HG03354 (cell line): ENCODE measurements at regions not wholly inside any gene's neighbourhood (a gene's known extent, or its start where the extent isn't known, plus 50 kb on each side); places are given as distances from the start of the nearest gene placed in this dataset.
"Not testable (repeated sequence)": the region's sequence is repeated elsewhere in the genome, so short reads cannot be mapped to it uniquely, and the experiment has no call there.

ENCODE experiments used
- ATAC-seq: cut with Tn5 transposase; IDR thresholded peaks from one replicate; pipeline ENCODE4 v1.9.1; 2021; ENCODE audit warnings: mild to moderate bottlenecking; ENCODE audit not compliant: unreplicated experiment, poor library complexity, severe bottlenecking

DNA sequence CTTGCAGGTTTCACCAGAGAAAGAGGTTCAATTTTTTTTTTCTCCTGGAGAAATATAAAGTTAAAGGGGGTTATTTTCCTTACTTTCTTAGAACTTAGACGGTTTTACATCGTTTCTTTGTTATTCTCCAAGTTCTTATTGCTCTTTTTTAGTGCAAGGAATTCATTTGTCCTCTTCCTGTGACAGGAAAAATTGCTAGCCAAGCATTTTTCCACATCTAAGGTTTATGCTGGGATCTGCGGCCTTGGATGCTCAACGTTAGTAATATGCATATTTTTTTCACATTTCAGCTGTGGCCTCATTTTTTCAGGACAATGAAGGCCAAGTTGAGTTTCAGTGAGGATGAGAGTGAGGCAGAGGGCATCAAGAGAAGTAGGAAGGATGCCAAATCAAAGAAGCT lies 948.9 kb downstream of the PCDH19 start:
- no peak for ATAC-seq

DNA sequence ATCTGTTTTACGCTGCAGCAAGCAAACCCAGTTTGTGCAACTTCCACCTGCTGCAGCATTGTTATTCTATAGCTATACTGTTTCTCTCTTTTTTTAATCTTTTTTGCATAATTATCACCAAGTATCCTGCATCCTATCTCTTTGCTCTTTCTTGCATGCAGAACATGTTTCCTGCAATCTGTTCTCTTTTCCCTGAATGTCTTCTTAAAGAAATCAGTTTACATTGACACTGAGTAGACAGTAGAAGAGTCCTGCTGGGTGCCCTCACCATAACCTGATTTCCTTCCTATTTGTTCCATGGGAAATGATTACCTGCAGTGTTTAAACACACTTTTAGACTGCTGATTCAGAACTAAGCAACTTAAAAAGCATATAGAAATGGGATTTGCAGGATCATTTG lies 964.7 kb downstream of the PCDH19 start:
- no peak for ATAC-seq

DNA sequence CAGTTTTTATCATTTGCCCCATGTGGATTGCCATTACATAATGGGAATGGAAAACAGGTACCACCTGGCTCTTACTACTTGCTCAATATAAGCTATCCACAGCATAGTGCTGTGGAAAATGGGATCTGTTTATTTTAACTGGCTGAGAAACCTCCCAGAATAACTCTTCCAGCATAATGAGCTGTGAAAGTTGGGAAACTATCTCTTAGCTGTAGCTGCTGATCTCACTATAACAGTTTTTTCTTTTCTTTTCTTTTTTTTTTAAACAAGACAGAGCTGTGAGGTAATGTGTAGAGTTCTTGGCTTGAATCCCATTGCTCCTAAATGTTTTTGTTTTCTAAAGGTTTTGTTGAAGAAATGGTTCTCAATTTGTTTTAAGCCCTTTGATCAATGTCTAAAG lies 988.3 kb downstream of the PCDH19 start:
- no peak for ATAC-seq

DNA sequence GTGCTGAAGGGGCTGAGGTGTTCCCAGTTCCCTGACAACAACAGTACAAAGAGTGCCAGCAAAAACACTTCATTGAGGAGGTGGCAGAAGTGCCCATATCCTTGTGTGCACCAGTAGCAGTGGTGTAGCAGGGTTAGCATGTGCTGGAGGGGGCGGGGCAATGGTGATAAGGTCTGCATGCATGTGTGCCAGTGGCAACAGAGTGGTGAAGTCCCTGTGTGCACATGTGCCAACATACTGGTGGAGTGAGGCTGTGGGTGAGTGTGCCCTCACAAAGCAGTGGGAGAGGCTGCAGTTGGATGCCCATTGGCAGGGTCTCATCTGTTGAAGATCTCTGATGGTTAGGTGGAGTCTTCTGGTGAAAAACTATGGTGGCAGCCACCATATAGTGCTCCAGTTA lies 994.6 kb downstream of the PCDH19 start:
- no peak for ATAC-seq

DNA sequence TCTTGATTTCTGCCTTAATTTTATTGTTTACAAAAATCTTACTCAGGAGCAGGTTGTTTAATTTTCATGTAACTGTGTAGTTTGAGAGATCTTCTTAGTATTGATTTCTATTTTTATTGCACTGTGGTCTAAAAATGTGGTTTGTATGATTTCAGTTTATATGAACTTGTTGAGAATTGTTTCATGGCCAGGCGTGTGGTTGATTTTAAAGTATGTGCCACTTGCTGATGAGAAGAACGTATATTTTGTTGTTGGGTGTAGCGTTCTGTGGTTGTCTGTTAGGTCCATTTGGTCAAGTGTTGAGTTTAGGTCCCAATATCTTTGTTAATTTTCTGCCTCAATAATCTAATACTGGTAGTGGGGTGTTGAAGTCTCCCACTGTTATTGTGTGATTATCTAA lies 996.8 kb downstream of the PCDH19 start:
- no peak for ATAC-seq

DNA sequence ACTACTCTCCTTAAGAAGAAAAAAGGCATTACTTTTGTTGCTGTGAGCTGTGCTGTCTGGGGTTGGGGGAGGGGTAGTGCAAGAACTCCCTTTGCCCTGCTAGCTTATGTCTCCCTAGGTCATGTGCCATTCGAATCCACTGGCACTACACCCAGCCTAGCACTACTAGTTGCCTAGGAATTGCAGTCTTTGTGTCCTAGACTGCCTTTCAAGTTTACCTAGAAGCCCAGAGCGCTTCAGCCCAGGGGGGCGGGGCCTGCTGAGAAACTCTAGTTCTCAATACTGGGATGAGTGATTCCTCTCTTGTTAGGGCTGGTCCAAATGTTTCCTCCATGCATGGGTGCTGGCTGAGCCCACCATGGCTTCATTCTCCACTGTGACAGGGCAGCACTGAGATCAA lies 1011.5 kb downstream of the PCDH19 start:
- no peak for ATAC-seq

DNA sequence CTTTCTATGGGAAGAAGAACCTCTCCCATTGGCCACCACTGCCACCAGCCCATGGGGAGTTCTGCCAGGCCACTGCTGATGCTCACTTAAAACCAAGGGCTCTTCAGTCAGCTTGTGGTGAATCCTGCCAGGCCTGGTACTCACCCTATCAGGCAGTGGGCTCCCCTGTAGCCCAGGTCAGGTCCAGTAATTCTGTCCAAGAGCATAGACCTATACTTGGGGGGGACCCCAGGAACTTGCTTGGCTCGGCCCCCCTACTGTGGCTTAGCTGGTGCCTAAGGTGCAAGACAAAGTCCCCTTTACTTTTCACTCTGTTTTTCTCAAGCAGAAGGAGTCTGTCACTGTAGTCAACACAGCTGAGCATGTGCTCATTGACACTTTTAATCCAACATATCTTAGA lies 1012.2 kb downstream of the PCDH19 start:
- no peak for ATAC-seq

DNA sequence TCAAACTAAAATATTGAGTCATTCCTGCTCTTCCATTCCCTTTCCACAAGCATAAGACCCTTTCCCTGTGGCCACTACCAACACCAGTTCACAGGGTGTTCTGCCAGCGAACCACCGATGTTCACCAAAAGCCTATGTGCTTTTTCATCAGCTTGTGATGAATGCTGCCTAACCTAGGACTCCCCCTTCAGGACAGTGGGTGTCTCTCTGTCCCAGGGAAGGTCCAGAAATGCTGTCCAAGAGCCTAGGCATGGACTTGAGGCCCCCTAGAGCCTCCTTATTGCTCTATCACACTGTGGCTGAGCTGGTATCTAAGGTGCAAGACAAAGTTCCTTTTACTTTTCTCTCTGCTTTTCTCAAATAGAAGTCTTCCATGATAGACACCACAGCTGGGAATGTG lies 1015.6 kb downstream of the PCDH19 start:
- no peak for ATAC-seq

DNA sequence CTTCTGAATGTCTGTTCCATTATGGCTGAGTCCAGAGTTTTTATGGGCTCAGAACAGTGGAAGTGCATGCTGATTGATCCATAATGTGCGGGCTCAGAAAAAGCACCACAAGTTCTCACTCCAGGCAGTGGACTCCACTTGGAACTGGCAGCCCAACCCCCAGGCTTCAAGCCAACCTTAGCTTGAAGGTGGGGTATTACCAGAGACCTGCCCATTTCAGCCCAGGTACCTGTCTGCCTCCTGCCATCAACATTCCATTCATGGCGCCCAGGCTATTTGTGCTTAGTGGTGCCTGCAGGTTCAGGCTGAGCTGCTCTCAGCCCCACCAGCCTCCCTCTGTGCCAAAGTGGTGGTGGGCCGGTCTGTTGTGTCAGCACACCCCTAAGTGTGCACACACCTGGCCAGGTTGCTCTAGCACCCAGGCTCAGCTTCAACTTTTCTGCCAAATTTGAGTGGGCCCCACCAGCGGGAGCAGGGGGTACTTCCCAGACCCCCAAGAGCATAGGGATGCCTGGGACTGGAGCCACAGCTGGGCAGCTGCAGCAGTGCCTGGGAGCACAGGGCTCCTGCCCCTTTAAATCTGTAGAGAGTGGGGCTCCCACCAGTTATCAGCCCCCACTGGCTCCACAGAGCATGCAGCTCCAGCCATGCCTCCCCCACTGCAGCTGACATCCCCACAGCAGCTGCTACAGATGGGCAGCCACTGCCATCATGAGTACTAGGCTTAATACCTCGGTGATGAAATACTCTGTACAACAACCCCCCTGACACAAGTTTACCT lies 1025.3 kb downstream of the PCDH19 start:
- ATAC-seq = no peak

DNA sequence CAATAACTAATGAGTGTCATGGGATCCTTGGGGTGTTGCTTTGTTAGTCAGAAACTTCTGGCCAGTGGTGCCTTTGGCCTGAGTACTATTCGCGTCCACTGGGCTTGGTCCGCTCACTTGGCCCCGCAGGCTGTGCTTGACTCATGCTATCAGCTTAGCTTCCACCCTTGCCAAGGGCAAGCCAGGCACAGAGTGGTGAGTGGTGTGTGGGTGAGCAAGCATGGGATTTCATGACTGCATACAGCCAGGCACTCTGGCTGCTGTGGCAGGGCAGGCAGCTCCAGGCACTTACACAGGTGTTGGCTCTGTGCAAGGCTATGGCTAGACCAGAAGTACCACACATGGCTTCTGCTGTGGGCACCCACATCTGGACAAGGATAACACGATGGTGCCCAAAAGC lies 1026.3 kb downstream of the PCDH19 start:
- no peak for ATAC-seq

DNA sequence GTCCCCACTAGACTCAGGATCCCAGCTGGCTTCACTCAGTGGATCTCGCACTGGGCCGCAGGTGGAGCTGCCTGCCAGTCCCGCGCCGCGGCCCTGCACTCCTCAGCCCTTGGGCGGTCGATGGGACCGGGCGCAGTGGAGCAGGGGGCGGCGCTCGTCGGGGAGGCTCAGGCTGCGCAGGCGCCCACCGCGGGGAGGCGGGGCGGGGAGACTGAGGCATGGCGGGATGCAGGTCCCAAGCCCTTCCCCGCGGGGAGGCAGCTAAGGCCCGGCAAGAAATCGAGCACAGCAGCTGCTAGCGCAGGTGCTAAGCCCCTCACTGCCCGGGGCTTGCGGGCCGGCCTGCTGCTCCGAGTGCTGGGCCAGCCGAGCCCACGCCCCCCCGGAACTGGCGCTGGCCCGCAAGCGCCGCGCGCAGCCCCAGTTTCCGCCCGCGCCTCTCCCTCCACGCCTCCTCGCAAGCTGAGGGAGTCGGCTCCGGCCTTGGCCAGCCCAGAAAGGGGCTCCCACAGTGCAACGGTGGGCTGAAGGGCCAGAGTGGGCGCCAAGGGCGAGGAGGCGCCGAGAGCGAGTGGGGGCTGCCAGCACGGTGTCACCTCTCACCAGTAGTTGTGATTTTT lies 1038.0 kb downstream of the PCDH19 start:
- ATAC-seq = no peak

DNA sequence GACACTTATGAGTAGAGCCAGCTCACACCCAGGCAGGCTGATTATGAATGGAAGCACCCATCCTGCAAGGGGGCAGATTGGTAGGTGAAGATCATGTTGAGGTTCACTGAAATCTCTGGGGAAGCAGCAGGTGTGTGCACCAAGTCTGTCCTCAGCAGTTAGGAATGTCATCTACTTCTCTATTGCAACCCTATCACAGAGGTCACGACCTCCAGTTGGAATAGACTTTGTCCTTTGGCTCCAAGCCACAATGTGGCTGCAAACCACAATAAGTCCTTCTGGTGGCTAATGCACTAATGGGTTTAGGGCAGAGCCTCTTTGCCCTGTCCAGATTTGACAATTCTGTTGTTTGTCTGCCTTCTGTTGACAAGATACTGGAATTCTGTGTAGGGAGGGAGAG lies 1056.7 kb downstream of the PCDH19 start:
- no peak for ATAC-seq

DNA sequence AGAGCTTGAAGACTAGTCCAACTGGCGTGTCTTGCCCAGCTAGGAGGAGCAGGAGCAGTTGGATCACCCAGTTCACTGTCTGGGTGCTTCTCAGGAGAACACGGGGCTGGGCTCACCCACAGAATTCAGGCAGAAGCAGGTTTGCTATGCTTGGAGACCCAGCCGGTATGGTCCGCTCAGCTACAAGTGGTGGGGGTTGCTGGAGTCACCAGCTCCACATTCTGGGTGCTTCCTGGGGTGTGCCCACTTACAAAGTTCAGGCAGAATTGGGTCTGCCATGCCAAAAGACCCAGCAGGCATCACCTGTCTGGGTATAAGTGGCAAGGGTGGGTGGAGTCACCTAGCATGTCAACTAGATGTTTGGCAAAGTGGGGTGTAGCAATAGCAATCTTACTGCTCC lies 1061.8 kb downstream of the PCDH19 start:
- no peak for ATAC-seq

DNA sequence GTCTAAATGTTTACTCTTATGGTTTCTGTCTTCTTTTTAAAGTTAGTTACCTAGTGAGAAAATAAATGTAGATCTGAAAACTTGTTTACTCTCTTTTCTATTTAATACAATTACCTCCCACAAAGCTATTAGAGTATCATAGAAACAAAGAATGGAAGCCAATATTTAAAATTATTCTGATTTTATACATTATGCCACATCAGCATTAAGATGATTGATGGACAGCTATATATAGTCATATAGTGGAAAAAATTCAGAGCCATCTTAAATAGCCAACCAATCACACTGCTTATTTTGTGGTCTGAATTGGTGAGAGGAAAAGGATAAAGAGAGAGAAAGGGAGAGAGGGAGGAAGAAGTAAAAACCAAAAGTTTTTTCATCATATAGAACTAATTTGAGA lies 1101.8 kb downstream of the PCDH19 start:
- ATAC-seq = no peak

DNA sequence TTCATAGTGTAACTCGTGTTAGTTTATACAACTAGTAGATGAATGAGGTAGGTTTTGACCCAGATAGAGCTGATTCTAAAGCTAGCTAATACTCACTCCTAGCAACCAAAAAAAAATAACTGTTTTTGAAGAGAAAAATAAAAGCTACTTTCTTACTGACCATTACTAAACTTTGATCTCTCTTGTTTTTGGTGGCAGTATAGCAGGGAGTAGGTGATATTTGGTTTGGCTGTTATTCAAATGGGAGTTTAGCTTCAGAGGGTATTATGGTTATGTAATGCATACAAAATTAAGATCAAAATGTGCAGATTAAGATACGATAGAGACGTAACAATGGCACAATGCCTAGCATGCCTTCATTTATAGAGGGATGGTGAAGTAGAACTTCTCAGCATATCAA lies 1104.5 kb downstream of the PCDH19 start:
- ATAC-seq = no peak

DNA sequence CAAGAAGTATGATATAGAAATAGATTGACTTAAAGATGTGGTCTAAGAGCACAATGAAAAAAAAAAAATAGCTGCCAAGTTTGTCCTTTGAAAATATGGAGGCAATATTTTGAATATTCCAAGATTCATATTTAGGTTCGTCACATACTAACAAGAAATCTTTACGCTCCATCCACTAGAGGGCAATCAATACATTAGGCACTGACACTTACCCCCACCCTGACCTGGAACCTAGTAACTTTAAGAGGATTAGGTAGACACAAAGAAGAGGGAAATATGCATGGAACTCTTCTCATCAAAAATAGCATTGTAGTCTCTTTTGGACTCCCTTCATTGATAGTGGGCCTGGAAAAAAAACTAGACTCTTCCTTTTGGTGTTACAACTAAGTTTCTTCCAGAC lies 1108.1 kb downstream of the PCDH19 start:
- ATAC-seq = peak; percentile 47

DNA sequence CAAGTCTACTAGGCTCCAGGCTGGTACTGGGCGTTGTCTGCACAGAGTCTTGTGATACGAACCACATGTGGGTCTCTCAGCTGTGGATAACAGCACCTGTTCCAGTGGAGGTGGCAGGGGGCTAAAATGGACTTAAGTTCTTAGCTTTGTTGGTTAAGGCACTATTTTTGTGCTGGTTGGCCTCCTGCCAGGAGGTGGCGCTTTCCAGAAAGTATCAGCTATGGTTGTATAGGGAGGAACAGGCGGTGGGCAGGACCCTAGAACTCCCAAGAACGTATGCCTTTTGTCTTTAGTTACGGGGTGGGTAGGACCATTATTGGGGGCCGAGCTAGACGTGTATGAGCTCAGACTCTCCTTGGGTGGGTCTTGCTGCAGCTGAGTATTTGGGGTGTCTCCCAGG lies 1138.4 kb downstream of the PCDH19 start:
- ATAC-seq = no peak

DNA sequence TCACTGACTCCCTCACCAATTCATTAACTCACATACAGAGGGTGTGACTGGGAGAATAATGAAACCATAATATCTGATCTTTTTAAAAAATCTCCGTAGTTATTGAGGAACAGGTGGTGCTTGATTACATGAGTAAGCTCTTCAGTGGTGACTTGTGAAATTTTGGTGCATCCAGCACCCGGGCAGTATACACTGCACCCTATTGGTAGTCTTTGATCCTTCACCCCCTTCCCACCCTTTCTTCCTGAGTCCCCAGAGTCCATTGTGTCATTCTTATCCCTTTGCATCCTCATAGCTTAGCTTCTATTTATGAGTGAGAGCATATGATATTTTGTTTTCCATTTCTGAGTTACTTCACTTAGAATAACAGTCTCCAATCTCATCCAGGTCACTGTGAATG lies 1143.8 kb downstream of the PCDH19 start:
- no peak for ATAC-seq

DNA sequence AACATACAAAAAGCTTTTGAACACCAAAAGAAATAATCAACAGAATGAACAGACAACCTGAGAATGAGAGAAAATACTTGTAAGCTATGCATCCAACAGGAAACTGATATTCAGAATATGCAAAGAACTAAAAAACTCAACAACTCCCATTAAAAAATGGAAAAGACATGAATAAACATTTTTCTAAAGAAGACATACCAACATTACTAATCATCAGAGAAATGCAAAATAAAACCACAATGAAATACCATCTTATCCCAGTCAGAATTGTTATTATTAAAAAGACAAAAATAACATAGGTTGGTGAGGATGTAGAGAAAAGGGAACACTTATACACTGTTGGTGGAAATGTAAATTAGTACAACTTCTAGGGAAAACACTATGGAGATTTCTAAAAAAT lies 1161.9 kb downstream of the PCDH19 start:
- ATAC-seq = no peak

DNA sequence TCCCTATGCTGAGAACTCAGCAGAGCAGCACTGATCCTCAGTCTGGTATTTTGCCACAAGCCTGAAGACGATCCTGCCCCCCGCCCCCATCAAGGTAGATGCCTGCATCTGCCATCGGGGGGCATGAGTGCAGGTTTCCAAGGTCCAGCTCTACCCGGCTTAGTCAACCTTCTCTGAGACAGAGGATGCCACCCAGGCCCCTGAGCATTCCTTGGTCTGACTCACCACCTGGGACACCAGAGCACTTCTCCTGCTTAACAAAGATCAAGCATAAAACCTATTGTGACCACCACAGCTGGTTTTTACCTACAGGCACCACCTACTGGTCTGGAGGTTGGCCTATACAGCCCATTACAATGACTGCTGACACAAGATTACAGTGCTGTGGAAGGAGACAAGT lies 1168.1 kb downstream of the PCDH19 start:
- ATAC-seq = no peak

DNA sequence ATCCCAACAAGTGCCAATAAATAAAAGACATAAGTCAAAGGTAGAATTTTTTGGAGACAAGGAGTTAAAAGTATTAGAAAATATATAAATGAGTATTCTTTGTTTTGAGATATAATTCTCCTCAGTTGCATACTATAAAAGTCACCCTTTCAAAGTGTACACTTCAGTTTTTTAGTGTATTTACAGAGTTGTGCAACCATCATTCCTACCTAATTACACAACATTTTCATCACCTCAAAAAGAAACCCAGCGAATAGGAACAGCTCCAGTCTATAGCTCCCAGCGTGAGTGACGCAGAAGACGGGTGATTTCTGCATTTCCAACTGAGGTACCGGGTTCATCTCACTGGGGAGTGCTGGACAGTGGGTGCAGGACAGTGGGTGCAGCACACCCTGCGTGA lies 1175.7 kb downstream of the PCDH19 start:
- ATAC-seq = not testable (repeated sequence)

DNA sequence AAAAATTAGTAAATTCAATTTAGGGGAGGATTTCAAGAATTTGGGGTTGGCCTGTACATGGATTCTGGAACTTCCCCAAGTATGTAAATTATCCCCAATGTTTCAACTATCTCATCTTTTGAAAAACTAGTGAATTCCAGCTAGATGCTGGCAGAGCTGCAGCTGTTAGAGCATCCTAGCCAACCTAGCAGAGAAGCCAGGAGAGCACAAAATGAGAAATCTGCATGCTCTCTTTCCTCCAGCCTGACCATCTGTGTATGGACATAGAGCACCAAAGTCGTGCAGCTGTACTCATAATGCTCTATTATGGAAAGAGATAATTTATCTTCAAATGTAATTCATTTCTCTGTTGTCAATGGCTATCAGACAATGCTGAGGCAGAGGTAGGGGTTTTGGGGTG lies 1217.7 kb downstream of the PCDH19 start:
- no peak for ATAC-seq
